Brain pericyte (primary cell): ENCODE measurements at regions not wholly inside any gene's neighbourhood (a gene's known extent, or its start where the extent isn't known, plus 50 kb on each side); places are given as distances from the start of the nearest gene placed in this dataset.

Source experiments
- DNase-seq: peaks from one replicate; pipeline ENCODE4 v3.0.0-alpha.2; 2012; ENCODE audit warnings: low read depth, low spot score

- DNase-seq, result no peak
Measured at GRCh38 chr20:23138682-23139081, 52.6 kb upstream of the CD93 start.

GRCh38 chr20:23138226-23138625 is 52.1 kb upstream of the CD93 start:
- DNase-seq, result no peak

GRCh38 chr20:23136893-23137745 is 51.0 kb upstream of the CD93 start:
- no peak for DNase-seq

GRCh38 chr20:23135449-23136420 is 49.6 kb upstream of the CD93 start:
- DNase-seq, result no peak
